Esophagus squamous epithelium (tissue), 5 donors: ENCODE measurements at regions not wholly inside any gene's neighbourhood (a gene's known extent, or its start where the extent isn't known, plus 50 kb on each side); places are given as distances from the start of the nearest gene placed in this dataset.

Experiments
- DNase-seq: peaks from one replicate; lab custom pipeline; 2025; lab: John Stamatoyannopoulos, UW
- H3K27ac ChIP-seq, 4 donors: fragments of 200-600 bp; sonication (generic); one replicate each; pipeline ENCODE4 v1.5.1; 2016 to 2019; ENCODE audit warnings: mild to moderate bottlenecking in 1 of 4
- H3K27me3 ChIP-seq, 4 donors: fragments of 200-600 bp; sonication (generic); 1 replicate in 3 of 4; 2 replicates in 1 of 4; pipeline versions ENCODE4 v1.5.1 to v1.6.0; 2017 to 2021; ENCODE audit warnings: antibody characterized with exemption in 1 of 4
- H3K36me3 ChIP-seq, 3 donors: fragments of 200-600 bp; sonication (generic); one replicate each; pipeline ENCODE4 v1.5.1; 2016 to 2019
- H3K4me1 ChIP-seq, 3 donors: fragments of 200-600 bp; sonication (generic); one replicate each; pipeline ENCODE4 v1.5.1; 2017 to 2019
- H3K4me3 ChIP-seq, 4 donors: fragments of 200-600 bp; sonication (generic); 1 replicate in 3 of 4; 2 replicates in 1 of 4; pipeline ENCODE4 v1.5.1; 2016 to 2019; ENCODE audit warnings: mild to moderate bottlenecking in 2 of 4, moderate library complexity in 1 of 4
- H3K9me3 ChIP-seq, 3 donors: fragments of 200-600 bp; sonication (generic); one replicate each; pipeline ENCODE4 v1.5.1; 2016 to 2019
- POLR2A ChIP-seq, 4 donors: fragments of 450-650 bp; IDR thresholded peaks; one replicate each; pipeline ENCODE4 v1.6.1; 2017; ENCODE audit warnings: antibody characterized with exemption in 4 of 4, mild to moderate bottlenecking in 4 of 4, moderate library complexity in 3 of 4
- WGBS, 2 donors: methylation state at CpG; one replicate each; pipeline ENCODE4 v1.1.5; 2018; 5-methylcytosine and 5-hydroxymethylcytosine counted together
- intact Hi-C: fragments of 100-400 bp; cut with DNase I; formaldehyde crosslinking; loops from one replicate; pipeline ENCODE4 v1.15.0; 2022
- TF ChIP-seq, protein P1 (sequence below), 6 experiments: fragments of 450-650 bp in 4 of 6; fragments of 200-600 bp in 2 of 6; sonication (generic) in 2 of 6; IDR thresholded peaks; one replicate each; pipeline ENCODE4 v1.5.1; 2016 to 2019; ENCODE audit warnings: antibody characterized with exemption in 6 of 6, mild to moderate bottlenecking in 4 of 6, moderate library complexity in 4 of 6
- donor health status: DM: yes; HTN: yes; CAD: no.

GRCh38 chr14:62528296-62528695, 517.0 kb downstream of the KCNH5 start:
- H3K27ac ChIP-seq: no peak overlapping the region
- no peaks in the 10 kb centered on the region for H3K9me3 ChIP-seq
- no peaks in the 10 kb centered on the region for H3K27me3 ChIP-seq
- H3K4me1 ChIP-seq: no peaks in the 10 kb centered on the region
- intact Hi-C loops: no loop called here
- 15 to 33% methylated on average over 1 of the region's 1 CpG for WGBS, 2 donors
- H3K4me3 ChIP-seq: no peak overlapping the region
- H3K36me3 ChIP-seq: no peaks in the 10 kb centered on the region
- TF ChIP-seq POLR2A (IDR thresholded peaks at IDR 0.05): no peak
- TF ChIP-seq, protein P1, sequence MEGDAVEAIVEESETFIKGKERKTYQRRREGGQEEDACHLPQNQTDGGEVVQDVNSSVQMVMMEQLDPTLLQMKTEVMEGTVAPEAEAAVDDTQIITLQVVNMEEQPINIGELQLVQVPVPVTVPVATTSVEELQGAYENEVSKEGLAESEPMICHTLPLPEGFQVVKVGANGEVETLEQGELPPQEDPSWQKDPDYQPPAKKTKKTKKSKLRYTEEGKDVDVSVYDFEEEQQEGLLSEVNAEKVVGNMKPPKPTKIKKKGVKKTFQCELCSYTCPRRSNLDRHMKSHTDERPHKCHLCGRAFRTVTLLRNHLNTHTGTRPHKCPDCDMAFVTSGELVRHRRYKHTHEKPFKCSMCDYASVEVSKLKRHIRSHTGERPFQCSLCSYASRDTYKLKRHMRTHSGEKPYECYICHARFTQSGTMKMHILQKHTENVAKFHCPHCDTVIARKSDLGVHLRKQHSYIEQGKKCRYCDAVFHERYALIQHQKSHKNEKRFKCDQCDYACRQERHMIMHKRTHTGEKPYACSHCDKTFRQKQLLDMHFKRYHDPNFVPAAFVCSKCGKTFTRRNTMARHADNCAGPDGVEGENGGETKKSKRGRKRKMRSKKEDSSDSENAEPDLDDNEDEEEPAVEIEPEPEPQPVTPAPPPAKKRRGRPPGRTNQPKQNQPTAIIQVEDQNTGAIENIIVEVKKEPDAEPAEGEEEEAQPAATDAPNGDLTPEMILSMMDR (IDR thresholded peaks at IDR 0.05): no peak
- DNase-seq: no peak

- Histone ChIP-seq H3K36me3 (no peaks in the 10 kb centered on the region), H3K4me3 (no peak overlapping the region), H3K4me1 (no peaks in the 10 kb centered on the region), H3K9me3 (no peaks in the 10 kb centered on the region), H3K27ac (no peak overlapping the region), H3K27me3 (no peaks in the 10 kb centered on the region)
- no peak for DNase-seq
- 68 to 77% methylated on average over 2 of the region's 2 CpGs for WGBS, 2 donors
- intact Hi-C loops: no loop called here
- TF ChIP-seq POLR2A (IDR thresholded peaks at IDR 0.05): no peak
- TF ChIP-seq, protein P1 (IDR thresholded peaks at IDR 0.05): no peak
These were observed 513.1 kb downstream of the KCNH5 start for GRCh38 chr14:62532181-62532580.

GRCh38 chr14:62546862-62547474, 498.3 kb downstream of the KCNH5 start:
- Histone ChIP-seq H3K27ac (no peak overlapping the region), H3K4me1 (no peaks in the 10 kb centered on the region), H3K4me3 (no peak overlapping the region), H3K27me3 (no peaks in the 10 kb centered on the region), H3K36me3 (no peaks in the 10 kb centered on the region), H3K9me3 (peaks cover 0 to 5% (median 0%) of the 10 kb centered on the region in 3 donors)
- 89 to 100% methylated on average over 1 of the region's 1 CpG for WGBS, 2 donors
- intact Hi-C loops: no loop called here
- DNase-seq: no peak
- TF ChIP-seq, protein P1 (IDR thresholded peaks at IDR 0.05): no peak
- no peak for TF ChIP-seq POLR2A (IDR thresholded peaks at IDR 0.05)

DNA sequence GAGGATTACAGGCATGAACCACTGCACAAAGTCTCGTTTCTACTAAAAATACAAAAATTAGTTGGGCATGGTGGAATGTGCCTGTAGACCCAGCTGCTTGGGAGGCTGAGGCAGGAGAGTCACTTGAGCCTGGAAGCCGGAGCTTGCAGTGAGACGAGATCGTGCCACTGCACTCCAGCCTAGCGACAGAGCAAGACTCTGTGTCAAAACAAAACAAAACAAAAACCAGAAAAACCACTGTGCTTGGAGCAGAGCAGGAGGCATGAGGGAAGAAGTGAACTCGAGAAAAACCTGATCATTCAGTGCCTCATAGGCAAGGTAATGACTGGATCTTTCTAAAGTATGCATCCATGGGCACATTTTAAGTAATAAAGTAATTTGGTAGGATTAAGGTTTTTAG, 487.8 kb downstream of the KCNH5 start:
- H3K27ac ChIP-seq: no peak overlapping the region
- TF ChIP-seq, protein P1 (IDR thresholded peaks at IDR 0.05): no peak
- TF ChIP-seq POLR2A (IDR thresholded peaks at IDR 0.05): no peak
- H3K4me1 ChIP-seq: no peaks in the 10 kb centered on the region
- no peaks in the 10 kb centered on the region for H3K9me3 ChIP-seq
- intact Hi-C loops: no loop called here
- WGBS, 2 donors: 70 to 73% methylated on average over 6 of the region's 6 CpGs
- no peaks in the 10 kb centered on the region for H3K27me3 ChIP-seq
- no peak for DNase-seq
- H3K4me3 ChIP-seq: no peak overlapping the region
- no peaks in the 10 kb centered on the region for H3K36me3 ChIP-seq

- intact Hi-C loops: no loop called here
These were observed 486.8 kb downstream of the KCNH5 start for GRCh38 chr14:62558451-62558850.

More at GRCh38 chr14:62558451-62558850, 486.8 kb downstream of the KCNH5 start:
- no peak for DNase-seq
- Histone ChIP-seq H3K9me3 (no peaks in the 10 kb centered on the region), H3K4me1 (no peaks in the 10 kb centered on the region), H3K4me3 (no peak overlapping the region), H3K27ac (no peak overlapping the region), H3K36me3 (no peaks in the 10 kb centered on the region), H3K27me3 (no peaks in the 10 kb centered on the region)
- TF ChIP-seq, protein P1 (IDR thresholded peaks at IDR 0.05): no peak
- TF ChIP-seq POLR2A (IDR thresholded peaks at IDR 0.05): no peak
- WGBS, 2 donors: 27 to 30% methylated on average over 1 of the region's 1 CpG
